CD14-positive monocyte (primary cell): ENCODE measurements at regions not wholly inside any gene's neighbourhood (a gene's known extent, or its start where the extent isn't known, plus 50 kb on each side); places are given as distances from the start of the nearest gene placed in this dataset.

Experiments
- DNase-seq, 3 donors: peaks; one replicate each; pipeline ENCODE4 v3.0.0-alpha.2; 2011 to 2022
- H2AFZ ChIP-seq: 2 replicates; pipeline ENCODE4 v1.6.0; 2012; ENCODE audit warnings: mild to moderate bottlenecking, low read depth, low read length, inconsistent platforms; ENCODE audit not compliant: insufficient read depth, poor library complexity, severe bottlenecking
- H3K27ac ChIP-seq, 2 donors: 1 replicate in 1 of 2; 2 replicates in 1 of 2; pipeline ENCODE4 v1.5.1; 2012 to 2013; ENCODE audit warnings: low read length in 2 of 2, control low read depth in 1 of 2, inconsistent platforms in 1 of 2, low read depth in 1 of 2, mild to moderate bottlenecking in 1 of 2
- H3K27me3 ChIP-seq, 2 donors: one replicate each; pipeline versions ENCODE4 v1.6.0 to v1.6.1; 2011 to 2013; ENCODE audit warnings: low read length in 2 of 2; ENCODE audit not compliant: control insufficient read depth in 2 of 2, insufficient read depth in 2 of 2
- H3K36me3 ChIP-seq, 2 donors: replicated peaks in 1 of 2; 1 replicate in 1 of 2; 2 replicates in 1 of 2; pipeline versions ENCODE4 v1.5.1 to v1.6.1; 2012 to 2013; ENCODE audit warnings: low read length in 2 of 2, control low read depth in 1 of 2, inconsistent platforms in 1 of 2, mild to moderate bottlenecking in 1 of 2; ENCODE audit not compliant: insufficient read depth in 2 of 2, control insufficient read depth in 1 of 2
- H3K4me1 ChIP-seq, 2 donors: 1 replicate in 1 of 2; 2 replicates in 1 of 2; pipeline versions ENCODE4 v1.5.1 to v1.6.1; 2012 to 2013; ENCODE audit warnings: low read length in 2 of 2, control low read depth in 1 of 2, inconsistent platforms in 1 of 2, mild to moderate bottlenecking in 1 of 2, moderate library complexity in 1 of 2; ENCODE audit not compliant: insufficient read depth in 2 of 2, control insufficient read depth in 1 of 2
- H3K4me2 ChIP-seq: replicated peaks from 2 replicates; pipeline ENCODE3; 2012; ENCODE audit warnings: low read length, moderate library complexity, mild to moderate bottlenecking; ENCODE audit not compliant: poor library complexity, severe bottlenecking; ENCODE audit errors: extremely low read depth
- H3K4me3 ChIP-seq, 3 experiments: fragments of 200-600 bp in 1 of 3; sonication (generic) in 1 of 3; replicated peaks in 1 of 3; 1 replicate in 2 of 3; 2 replicates in 1 of 3; pipeline ENCODE4 v1.5.1; 2011 to 2013; ENCODE audit warnings: low read length in 3 of 3, mild to moderate bottlenecking in 3 of 3, control low read depth in 2 of 3, low read depth in 2 of 3, inconsistent platforms in 1 of 3, moderate library complexity in 1 of 3
- H3K79me2 ChIP-seq: 2 replicates; pipeline ENCODE4 v1.6.0; 2012; ENCODE audit warnings: mild to moderate bottlenecking, control low read depth, inconsistent platforms, low read length, moderate library complexity; ENCODE audit not compliant: insufficient read depth
- H3K9ac ChIP-seq: 2 replicates; pipeline ENCODE4 v1.6.0; 2017; ENCODE audit warnings: low read length, mild to moderate bottlenecking; ENCODE audit not compliant: insufficient read depth, poor library complexity, severe bottlenecking
- H3K9me3 ChIP-seq, 2 donors: replicated peaks in 1 of 2; 1 replicate in 1 of 2; 2 replicates in 1 of 2; pipeline versions ENCODE4 v1.5.1 to v1.6.1; 2012 to 2013; ENCODE audit warnings: low read length in 2 of 2, control low read depth in 1 of 2; ENCODE audit not compliant: control insufficient read depth in 1 of 2, insufficient read depth in 1 of 2
- H4K20me1 ChIP-seq: 2 replicates; pipeline ENCODE4 v1.6.0; 2012; ENCODE audit warnings: mild to moderate bottlenecking, low read length, control low read depth, moderate library complexity; ENCODE audit not compliant: insufficient read depth
- H3K27ac Mint-ChIP-seq, 7 donors: one replicate each; pipeline ENCODE4 v1.8.0; 2020; ENCODE audit warnings: mild to moderate bottlenecking in 7 of 7, mixed read lengths in 7 of 7, moderate library complexity in 6 of 7, inconsistent platforms in 2 of 7
- H3K27me3 Mint-ChIP-seq, 3 donors: one replicate each; pipeline ENCODE4 v1.8.0; 2021 to 2022; ENCODE audit warnings: low read depth in 3 of 3, mild to moderate bottlenecking in 3 of 3, mixed read lengths in 3 of 3, moderate library complexity in 3 of 3, inconsistent platforms in 1 of 3
- H3K36me3 Mint-ChIP-seq, 2 donors: one replicate each; pipeline ENCODE4 v1.8.0; 2020; ENCODE audit warnings: mixed read lengths in 2 of 2, inconsistent platforms in 1 of 2, mild to moderate bottlenecking in 1 of 2
- H3K4me1 Mint-ChIP-seq: one replicate; pipeline ENCODE4 v1.8.0; 2020; ENCODE audit warnings: mild to moderate bottlenecking, mixed read lengths
- H3K4me3 Mint-ChIP-seq, 2 donors: one replicate each; pipeline ENCODE4 v1.8.0; 2020; ENCODE audit warnings: mild to moderate bottlenecking in 2 of 2, mixed read lengths in 2 of 2, moderate library complexity in 1 of 2
- H3K9me3 Mint-ChIP-seq, 7 donors: one replicate each; pipeline ENCODE4 v1.8.0; 2020 to 2022; ENCODE audit warnings: mixed read lengths in 7 of 7, mild to moderate bottlenecking in 6 of 7, moderate library complexity in 6 of 7, inconsistent platforms in 2 of 7
- WGBS: methylation state at CpG from one replicate; pipeline ENCODE4 v1.1.5; 2013; ENCODE audit warnings: missing lambda C conversion rate; ENCODE audit not compliant: insufficient coverage; 5-methylcytosine and 5-hydroxymethylcytosine counted together
- intact Hi-C, 2 donors: fragments of 100-400 bp; cut with micrococcal nuclease; formaldehyde crosslinking; loops; one replicate each; pipeline versions ENCODE4 v1.15.0 to v1.15.1; 2023
- TF ChIP-seq, protein P1 (sequence below): fragments of 200-600 bp; IDR thresholded peaks from one replicate; pipeline ENCODE4 v1.8.0; 2022; ENCODE audit warnings: antibody characterized with exemption, mild to moderate bottlenecking

DNA sequence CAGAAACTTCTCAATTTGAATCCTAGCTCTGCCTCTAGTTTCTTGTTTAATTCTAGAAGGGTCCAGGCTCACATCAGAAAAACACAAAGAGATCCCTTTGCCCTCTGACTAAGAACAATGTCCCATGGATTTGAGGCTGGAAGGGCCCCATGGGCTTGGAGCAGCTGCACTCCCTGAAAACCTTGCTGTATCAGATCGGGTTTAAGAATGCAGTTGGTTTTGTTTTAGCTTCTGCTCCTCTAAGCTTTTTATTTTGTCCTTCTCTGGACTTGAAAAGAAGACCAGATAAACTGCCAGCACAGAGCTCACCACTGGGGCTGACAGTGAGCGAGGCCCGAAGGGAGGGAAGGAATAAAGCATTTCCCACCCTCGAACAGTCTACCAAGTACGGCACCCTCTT, 69.2 kb upstream of the WIPF1 start:
- no CpG with 5 or more reads among the region's 5 CpGs for WGBS
- Mint-ChIP-seq H3K36me3 (peaks cover 0 to 6% of the 10 kb centered on the region in 2 donors), H3K27me3 (no peaks in the 10 kb centered on the region), H3K27ac (peak overlapping the region; percentile 82 to 94 (median 91)), H3K4me1 (peaks cover 64% of the 10 kb centered on the region), H3K4me3 (peak overlapping the region in 1 of 2 donors; percentile 64), H3K9me3 (peaks cover 6 to 11% (median 9%) of the 10 kb centered on the region in 7 donors)
- no peak for DNase-seq
- Histone ChIP-seq H3K4me1 (peaks cover 71% of the 10 kb centered on the region in 2 donors), H3K79me2 (peaks cover 19% of the 10 kb centered on the region), H3K9ac (no peak overlapping the region), H3K4me2 (peak overlapping the region; percentile 53), H2AFZ (peak overlapping the region; percentile 69), H3K27me3 (no peaks in the 10 kb centered on the region), H3K9me3 (peaks cover 5 to 7% of the 10 kb centered on the region in 2 donors), H3K4me3 (peak overlapping the region in 1 of 3 experiments; percentile 44), H3K36me3 (no peaks in the 10 kb centered on the region), H3K27ac (peak overlapping the region; percentile 80 to 85), H4K20me1 (no peaks in the 10 kb centered on the region)
- intact Hi-C loops = no loop called here
- TF ChIP-seq, protein P1, sequence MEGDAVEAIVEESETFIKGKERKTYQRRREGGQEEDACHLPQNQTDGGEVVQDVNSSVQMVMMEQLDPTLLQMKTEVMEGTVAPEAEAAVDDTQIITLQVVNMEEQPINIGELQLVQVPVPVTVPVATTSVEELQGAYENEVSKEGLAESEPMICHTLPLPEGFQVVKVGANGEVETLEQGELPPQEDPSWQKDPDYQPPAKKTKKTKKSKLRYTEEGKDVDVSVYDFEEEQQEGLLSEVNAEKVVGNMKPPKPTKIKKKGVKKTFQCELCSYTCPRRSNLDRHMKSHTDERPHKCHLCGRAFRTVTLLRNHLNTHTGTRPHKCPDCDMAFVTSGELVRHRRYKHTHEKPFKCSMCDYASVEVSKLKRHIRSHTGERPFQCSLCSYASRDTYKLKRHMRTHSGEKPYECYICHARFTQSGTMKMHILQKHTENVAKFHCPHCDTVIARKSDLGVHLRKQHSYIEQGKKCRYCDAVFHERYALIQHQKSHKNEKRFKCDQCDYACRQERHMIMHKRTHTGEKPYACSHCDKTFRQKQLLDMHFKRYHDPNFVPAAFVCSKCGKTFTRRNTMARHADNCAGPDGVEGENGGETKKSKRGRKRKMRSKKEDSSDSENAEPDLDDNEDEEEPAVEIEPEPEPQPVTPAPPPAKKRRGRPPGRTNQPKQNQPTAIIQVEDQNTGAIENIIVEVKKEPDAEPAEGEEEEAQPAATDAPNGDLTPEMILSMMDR = no peak

DNA sequence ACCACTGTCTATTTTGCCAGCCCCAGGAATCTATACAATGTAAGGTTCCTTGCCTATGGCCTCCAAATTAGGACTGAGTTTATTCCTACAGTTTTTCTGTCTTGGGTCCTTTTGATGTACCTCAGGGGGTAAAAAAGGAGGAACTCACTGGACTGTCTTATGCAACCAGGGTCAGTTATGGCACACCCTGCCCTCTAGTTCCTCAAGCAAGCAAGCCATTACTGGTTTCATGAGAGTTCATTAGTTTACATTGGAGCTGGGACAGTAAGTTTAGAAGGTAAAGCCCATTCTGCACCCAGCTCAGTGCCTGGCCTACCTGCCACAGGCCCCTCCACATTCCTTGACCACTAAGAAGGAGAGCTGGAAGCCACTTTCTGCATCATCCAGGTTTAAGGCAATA, 68.7 kb upstream of the WIPF1 start:
- Histone ChIP-seq H3K27ac (peak overlapping the region; percentile 80 to 85), H3K79me2 (peaks cover 19% of the 10 kb centered on the region)
- DNase-seq = peak; percentile 75 to 84 (median 79)

More for the DNA sequence above, 68.7 kb upstream of the WIPF1 start:
- peaks cover 0 to 2% of the 10 kb centered on the region in 2 donors for H3K9me3 ChIP-seq
- no peaks in the 10 kb centered on the region for H4K20me1 ChIP-seq
- intact Hi-C loops = no loop called here
- Mint-ChIP-seq H3K27me3 (no peaks in the 10 kb centered on the region), H3K4me1 (peaks cover 66% of the 10 kb centered on the region), H3K27ac (peak overlapping the region; percentile 82 to 94 (median 91)), H3K9me3 (peaks cover under 1 to 6% (median 4%) of the 10 kb centered on the region in 7 donors), H3K36me3 (peaks cover 0 to 4% of the 10 kb centered on the region in 2 donors), H3K4me3 (peak overlapping the region in 1 of 2 donors; percentile 64)
- peak overlapping the region; percentile 69 for H2AFZ ChIP-seq
- no peak overlapping the region for H3K9ac ChIP-seq
- H3K36me3 ChIP-seq = no peaks in the 10 kb centered on the region
- H3K4me1 ChIP-seq = peaks cover 71 to 72% of the 10 kb centered on the region in 2 donors
- TF ChIP-seq, protein P1 = no peak
- peak overlapping the region; percentile 53 for H3K4me2 ChIP-seq
- peak overlapping the region in 1 of 3 experiments; percentile 44 for H3K4me3 ChIP-seq
- H3K27me3 ChIP-seq = no peaks in the 10 kb centered on the region
